ENCODE measurements at regions not wholly inside any gene's neighbourhood (a gene's known extent, or its start where the extent isn't known, plus 50 kb on each side); places are given as distances from the start of the nearest gene placed in this dataset.
"Not testable (repeated sequence)": the region's sequence is repeated elsewhere in the genome, so short reads cannot be mapped to it uniquely, and the experiment has no call there.

GRCh38 chr14:106069804-106070625 is 543.6 kb downstream of the TMEM121 start:
- Histone ChIP-seq H3K27me3 (ENCODE audit: control insufficient read depth in 2 of 2, insufficient read depth in 2 of 2, low read length in 2 of 2) (no peaks in the 10 kb centered on the region), H3K36me3 (ENCODE audit: control insufficient read depth in 2 of 2, insufficient read depth in 2 of 2, low read length in 2 of 2) (no peaks in the 10 kb centered on the region), H3K9ac (ENCODE audit: low read depth in 1 of 2, low read length in 2 of 2) (no peak overlapping the region), H3K9me3 (ENCODE audit: control insufficient read depth in 2 of 2, low read length in 2 of 2) (no peaks in the 10 kb centered on the region), H3K4me1 (ENCODE audit: control insufficient read depth in 2 of 2, insufficient read depth in 2 of 2, low read length in 2 of 2) (no peaks in the 10 kb centered on the region), H3K4me3 (ENCODE audit: low read length in 2 of 2) (no peak overlapping the region), H3K27ac (ENCODE audit: low read depth in 2 of 2, low read length in 2 of 2) (no peak overlapping the region)

- H3K27ac ChIP-seq (ENCODE audit: low read depth in 2 of 2, low read length in 2 of 2) = no peak overlapping the region
- H3K4me1 ChIP-seq (ENCODE audit: control insufficient read depth in 2 of 2, insufficient read depth in 2 of 2, low read length in 2 of 2) = no peaks in the 10 kb centered on the region
- H3K9ac ChIP-seq (ENCODE audit: low read depth in 1 of 2, low read length in 2 of 2) = no peak overlapping the region
- H3K9me3 ChIP-seq (ENCODE audit: control insufficient read depth in 2 of 2, low read length in 2 of 2) = no peaks in the 10 kb centered on the region
- no peak overlapping the region for H3K4me3 ChIP-seq (ENCODE audit: low read length in 2 of 2)
- H3K27me3 ChIP-seq (ENCODE audit: control insufficient read depth in 2 of 2, insufficient read depth in 2 of 2, low read length in 2 of 2) = peaks cover 0 to 2% of the 10 kb centered on the region in 2 donors
- H3K36me3 ChIP-seq (ENCODE audit: control insufficient read depth in 2 of 2, insufficient read depth in 2 of 2, low read length in 2 of 2) = no peaks in the 10 kb centered on the region
Observed at GRCh38 chr14:106080922-106081321, 554.5 kb downstream of the TMEM121 start.

GRCh38 chr14:106081721-106082120 is 555.3 kb downstream of the TMEM121 start:
- H3K27ac ChIP-seq (ENCODE audit: low read depth in 2 of 2, low read length in 2 of 2); H3K36me3 ChIP-seq (ENCODE audit: control insufficient read depth in 2 of 2, insufficient read depth in 2 of 2, low read length in 2 of 2); H3K9ac ChIP-seq (ENCODE audit: low read depth in 1 of 2, low read length in 2 of 2); H3K4me1 ChIP-seq (ENCODE audit: control insufficient read depth in 2 of 2, insufficient read depth in 2 of 2, low read length in 2 of 2); H3K9me3 ChIP-seq (ENCODE audit: control insufficient read depth in 2 of 2, low read length in 2 of 2); H3K27me3 ChIP-seq (ENCODE audit: control insufficient read depth in 2 of 2, insufficient read depth in 2 of 2, low read length in 2 of 2); H3K4me3 ChIP-seq (ENCODE audit: low read length in 2 of 2): not testable (repeated sequence)

- no peaks in the 10 kb centered on the region for H3K4me1 ChIP-seq (ENCODE audit: control insufficient read depth in 2 of 2, insufficient read depth in 2 of 2, low read length in 2 of 2)
- peaks cover 0 to 2% of the 10 kb centered on the region in 2 donors for H3K27me3 ChIP-seq (ENCODE audit: control insufficient read depth in 2 of 2, insufficient read depth in 2 of 2, low read length in 2 of 2)
- H3K9me3 ChIP-seq (ENCODE audit: control insufficient read depth in 2 of 2, low read length in 2 of 2) = no peaks in the 10 kb centered on the region
- H3K36me3 ChIP-seq (ENCODE audit: control insufficient read depth in 2 of 2, insufficient read depth in 2 of 2, low read length in 2 of 2) = no peaks in the 10 kb centered on the region
- H3K9ac ChIP-seq (ENCODE audit: low read depth in 1 of 2, low read length in 2 of 2) = no peak overlapping the region
- H3K4me3 ChIP-seq (ENCODE audit: low read length in 2 of 2) = no peak overlapping the region
- no peak overlapping the region for H3K27ac ChIP-seq (ENCODE audit: low read depth in 2 of 2, low read length in 2 of 2)
Observed at GRCh38 chr14:106083082-106083481, 556.7 kb downstream of the TMEM121 start.

GRCh38 chr14:106087837-106088236 is 561.5 kb downstream of the TMEM121 start:
- no peaks in the 10 kb centered on the region for H3K36me3 ChIP-seq (ENCODE audit: control insufficient read depth in 2 of 2, insufficient read depth in 2 of 2, low read length in 2 of 2)
- no peak overlapping the region for H3K4me3 ChIP-seq (ENCODE audit: low read length in 2 of 2)
- no peak overlapping the region for H3K27ac ChIP-seq (ENCODE audit: low read depth in 2 of 2, low read length in 2 of 2)
- no peak overlapping the region for H3K9ac ChIP-seq (ENCODE audit: low read depth in 1 of 2, low read length in 2 of 2)
- no peaks in the 10 kb centered on the region for H3K4me1 ChIP-seq (ENCODE audit: control insufficient read depth in 2 of 2, insufficient read depth in 2 of 2, low read length in 2 of 2)
- no peaks in the 10 kb centered on the region for H3K9me3 ChIP-seq (ENCODE audit: control insufficient read depth in 2 of 2, low read length in 2 of 2)
- H3K27me3 ChIP-seq (ENCODE audit: control insufficient read depth in 2 of 2, insufficient read depth in 2 of 2, low read length in 2 of 2) = no peaks in the 10 kb centered on the region

- not testable (repeated sequence) for H3K4me3 ChIP-seq (ENCODE audit: low read length in 2 of 2); H3K36me3 ChIP-seq (ENCODE audit: control insufficient read depth in 2 of 2, insufficient read depth in 2 of 2, low read length in 2 of 2); H3K4me1 ChIP-seq (ENCODE audit: control insufficient read depth in 2 of 2, insufficient read depth in 2 of 2, low read length in 2 of 2); H3K9me3 ChIP-seq (ENCODE audit: control insufficient read depth in 2 of 2, low read length in 2 of 2); H3K27me3 ChIP-seq (ENCODE audit: control insufficient read depth in 2 of 2, insufficient read depth in 2 of 2, low read length in 2 of 2); H3K27ac ChIP-seq (ENCODE audit: low read depth in 2 of 2, low read length in 2 of 2); H3K9ac ChIP-seq (ENCODE audit: low read depth in 1 of 2, low read length in 2 of 2)
Observed at GRCh38 chr14:106088860-106089259, 562.5 kb downstream of the TMEM121 start.

GRCh38 chr14:106094654-106095189 is 568.3 kb downstream of the TMEM121 start:
- Histone ChIP-seq H3K27ac (ENCODE audit: low read depth in 2 of 2, low read length in 2 of 2) (no peak overlapping the region), H3K4me3 (ENCODE audit: low read length in 2 of 2) (no peak overlapping the region), H3K9ac (ENCODE audit: low read depth in 1 of 2, low read length in 2 of 2) (no peak overlapping the region), H3K4me1 (ENCODE audit: control insufficient read depth in 2 of 2, insufficient read depth in 2 of 2, low read length in 2 of 2) (no peaks in the 10 kb centered on the region), H3K36me3 (ENCODE audit: control insufficient read depth in 2 of 2, insufficient read depth in 2 of 2, low read length in 2 of 2) (no peaks in the 10 kb centered on the region), H3K27me3 (ENCODE audit: control insufficient read depth in 2 of 2, insufficient read depth in 2 of 2, low read length in 2 of 2) (no peaks in the 10 kb centered on the region), H3K9me3 (ENCODE audit: control insufficient read depth in 2 of 2, low read length in 2 of 2) (no peaks in the 10 kb centered on the region)

- Histone ChIP-seq H3K4me1 (ENCODE audit: control insufficient read depth in 2 of 2, insufficient read depth in 2 of 2, low read length in 2 of 2) (no peaks in the 10 kb centered on the region), H3K9me3 (ENCODE audit: control insufficient read depth in 2 of 2, low read length in 2 of 2) (no peaks in the 10 kb centered on the region), H3K27ac (ENCODE audit: low read depth in 2 of 2, low read length in 2 of 2) (no peak overlapping the region), H3K9ac (ENCODE audit: low read depth in 1 of 2, low read length in 2 of 2) (no peak overlapping the region), H3K4me3 (ENCODE audit: low read length in 2 of 2) (no peak overlapping the region), H3K27me3 (ENCODE audit: control insufficient read depth in 2 of 2, insufficient read depth in 2 of 2, low read length in 2 of 2) (no peaks in the 10 kb centered on the region), H3K36me3 (ENCODE audit: control insufficient read depth in 2 of 2, insufficient read depth in 2 of 2, low read length in 2 of 2) (no peaks in the 10 kb centered on the region)
Observed at GRCh38 chr14:106107703-106108102, 581.3 kb downstream of the TMEM121 start.

- Histone ChIP-seq H3K36me3 (ENCODE audit: control insufficient read depth in 2 of 2, insufficient read depth in 2 of 2, low read length in 2 of 2) (no peaks in the 10 kb centered on the region), H3K4me1 (ENCODE audit: control insufficient read depth in 2 of 2, insufficient read depth in 2 of 2, low read length in 2 of 2) (no peaks in the 10 kb centered on the region), H3K9me3 (ENCODE audit: control insufficient read depth in 2 of 2, low read length in 2 of 2) (no peaks in the 10 kb centered on the region), H3K27me3 (ENCODE audit: control insufficient read depth in 2 of 2, insufficient read depth in 2 of 2, low read length in 2 of 2) (no peaks in the 10 kb centered on the region), H3K4me3 (ENCODE audit: low read length in 2 of 2) (no peak overlapping the region), H3K9ac (ENCODE audit: low read depth in 1 of 2, low read length in 2 of 2) (no peak overlapping the region), H3K27ac (ENCODE audit: low read depth in 2 of 2, low read length in 2 of 2) (no peak overlapping the region)
Observed at GRCh38 chr14:106109337-106109736, 583.0 kb downstream of the TMEM121 start.

- Histone ChIP-seq H3K4me1 (ENCODE audit: control insufficient read depth in 2 of 2, insufficient read depth in 2 of 2, low read length in 2 of 2) (no peaks in the 10 kb centered on the region), H3K27ac (ENCODE audit: low read depth in 2 of 2, low read length in 2 of 2) (no peak overlapping the region), H3K4me3 (ENCODE audit: low read length in 2 of 2) (no peak overlapping the region), H3K9me3 (ENCODE audit: control insufficient read depth in 2 of 2, low read length in 2 of 2) (no peaks in the 10 kb centered on the region), H3K27me3 (ENCODE audit: control insufficient read depth in 2 of 2, insufficient read depth in 2 of 2, low read length in 2 of 2) (peaks cover 0 to 4% of the 10 kb centered on the region in 2 donors), H3K9ac (ENCODE audit: low read depth in 1 of 2, low read length in 2 of 2) (no peak overlapping the region), H3K36me3 (ENCODE audit: control insufficient read depth in 2 of 2, insufficient read depth in 2 of 2, low read length in 2 of 2) (no peaks in the 10 kb centered on the region)
Observed at GRCh38 chr14:106115401-106115800, 589.0 kb downstream of the TMEM121 start.
